ENCODE measurements at regions not wholly inside any gene's neighbourhood (a gene's known extent, or its start where the extent isn't known, plus 50 kb on each side); places are given as distances from the start of the nearest gene placed in this dataset.

GRCh38 chr4:128716338-128716737, 93.2 kb upstream of the JADE1 start:
- WGBS, 4 donors, result 39 to 59% (median 47%) methylated on average over 4 of the region's 4 CpGs
- TF ChIP-seq POLR2A (IDR thresholded peaks at IDR 0.05), result no peak
- TF ChIP-seq CTCF (IDR thresholded peaks at IDR 0.05), result no peak
- peak in 2 of 4 donors; percentile 20 to 28 for ATAC-seq
- H3K4me3 ChIP-seq, result no peak overlapping the region
- no peaks in the 10 kb centered on the region for H3K27me3 ChIP-seq
- peaks cover 0 to 9% (median 2%) of the 10 kb centered on the region in 12 donors for H3K4me1 ChIP-seq
- H3K27ac ChIP-seq, result peak overlapping the region in 7 of 12 donors; percentile 20 to 62 (median 24)
- intact Hi-C loops (cut with DNase I), result no loop called here
- no peaks in the 10 kb centered on the region for H3K36me3 ChIP-seq
- no peaks in the 10 kb centered on the region for H3K9me3 ChIP-seq
- DNase-seq, result peak in 2 of 5 donors; percentile 14 to 30

GRCh38 chr4:128715616-128716015, 93.9 kb upstream of the JADE1 start:
- peak overlapping the region in 7 of 12 donors; percentile 14 to 62 (median 38) for H3K27ac ChIP-seq
- 79 to 88% (median 82%) methylated on average over 5 of the region's 5 CpGs for WGBS, 4 donors

GRCh38 chr4:128711361-128711760, 98.1 kb upstream of the JADE1 start:
- peaks cover 0 to 6% (median 0%) of the 10 kb centered on the region in 12 donors for H3K4me1 ChIP-seq
- no peaks in the 10 kb centered on the region for H3K27me3 ChIP-seq
- intact Hi-C loops (cut with DNase I), result no loop called here
- H3K4me3 ChIP-seq, result no peak overlapping the region
- no peaks in the 10 kb centered on the region for H3K36me3 ChIP-seq
- 58 to 72% (median 67%) methylated on average over 1 of the region's 1 CpG for WGBS, 4 donors
- ATAC-seq (peak in 1 of 4 donors; percentile 41), DNase-seq (peak in 1 of 5 donors; percentile 36)
- no peak overlapping the region for H3K27ac ChIP-seq
- H3K9me3 ChIP-seq, result no peaks in the 10 kb centered on the region
- TF ChIP-seq CTCF (IDR thresholded peaks at IDR 0.05) (no peak), POLR2A (IDR thresholded peaks at IDR 0.05) (no peak)

More at GRCh38 chr4:128715616-128716015, 93.9 kb upstream of the JADE1 start:
- peaks cover 0 to 9% (median 2%) of the 10 kb centered on the region in 12 donors for H3K4me1 ChIP-seq
- TF ChIP-seq CTCF (IDR thresholded peaks at IDR 0.05) (no peak), POLR2A (IDR thresholded peaks at IDR 0.05) (no peak)
- H3K9me3 ChIP-seq, result no peaks in the 10 kb centered on the region
- H3K4me3 ChIP-seq, result no peak overlapping the region
- H3K27me3 ChIP-seq, result no peaks in the 10 kb centered on the region
- ATAC-seq (no peak), DNase-seq (no peak)
- intact Hi-C loops (cut with DNase I), result no loop called here
- no peaks in the 10 kb centered on the region for H3K36me3 ChIP-seq

GRCh38 chr4:128709268-128709667, 100.2 kb upstream of the JADE1 start:
- ATAC-seq (no peak), DNase-seq (no peak)
- TF ChIP-seq POLR2A (IDR thresholded peaks at IDR 0.05) (no peak), CTCF (IDR thresholded peaks at IDR 0.05) (no peak)
- Histone ChIP-seq H3K4me1 (no peaks in the 10 kb centered on the region), H3K36me3 (no peaks in the 10 kb centered on the region), H3K9me3 (no peaks in the 10 kb centered on the region), H3K27me3 (no peaks in the 10 kb centered on the region), H3K27ac (no peak overlapping the region), H3K4me3 (no peak overlapping the region)
- intact Hi-C loops (cut with DNase I), result no loop called here
- 47 to 70% (median 56%) methylated on average over 4 of the region's 4 CpGs for WGBS, 4 donors

Measured in heart left ventricle (tissue), 16 donors.